GM12864 (cell line): ENCODE measurements at regions not wholly inside any gene's neighbourhood (a gene's known extent, or its start where the extent isn't known, plus 50 kb on each side); places are given as distances from the start of the nearest gene placed in this dataset.

Experiments used
- DNase-seq: peaks from one replicate; pipeline ENCODE4 v3.0.0-alpha.2; 2011; ENCODE audit warnings: low read depth
- H3K4me3 ChIP-seq: 2 replicates; pipeline ENCODE4 v1.5.1; 2011; ENCODE audit warnings: mild to moderate bottlenecking, low read depth, low read length, control low read depth
- TF ChIP-seq, protein P1 (sequence below): IDR thresholded peaks from 2 replicates; pipeline ENCODE4 v1.5.1; 2011; ENCODE audit warnings: low read depth, mild to moderate bottlenecking, moderate library complexity, low read length, control low read depth, inconsistent platforms; ENCODE audit errors: missing control alignments

DNA sequence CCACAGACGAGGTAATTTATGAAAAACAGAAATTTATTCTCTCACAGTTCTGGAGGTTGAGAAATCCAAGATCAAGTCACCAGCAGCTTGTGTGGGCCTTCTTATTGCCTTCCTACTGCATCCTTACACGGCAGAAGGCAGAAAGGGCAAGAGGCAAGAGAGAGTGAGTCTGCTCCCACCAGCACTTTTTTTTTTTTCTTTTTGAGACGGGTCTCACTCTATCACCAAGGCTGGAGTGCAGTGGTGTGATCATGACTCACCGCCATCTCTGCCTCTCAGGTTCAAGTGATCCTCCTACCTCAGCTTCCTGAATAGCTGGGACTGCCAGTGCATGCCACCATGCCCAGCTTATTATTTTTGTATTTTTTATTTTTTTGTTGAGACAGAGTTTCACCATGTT is 78.5 kb upstream of the HK2 start:
- H3K4me3 ChIP-seq, result no peak overlapping the region
- TF ChIP-seq, protein P1, sequence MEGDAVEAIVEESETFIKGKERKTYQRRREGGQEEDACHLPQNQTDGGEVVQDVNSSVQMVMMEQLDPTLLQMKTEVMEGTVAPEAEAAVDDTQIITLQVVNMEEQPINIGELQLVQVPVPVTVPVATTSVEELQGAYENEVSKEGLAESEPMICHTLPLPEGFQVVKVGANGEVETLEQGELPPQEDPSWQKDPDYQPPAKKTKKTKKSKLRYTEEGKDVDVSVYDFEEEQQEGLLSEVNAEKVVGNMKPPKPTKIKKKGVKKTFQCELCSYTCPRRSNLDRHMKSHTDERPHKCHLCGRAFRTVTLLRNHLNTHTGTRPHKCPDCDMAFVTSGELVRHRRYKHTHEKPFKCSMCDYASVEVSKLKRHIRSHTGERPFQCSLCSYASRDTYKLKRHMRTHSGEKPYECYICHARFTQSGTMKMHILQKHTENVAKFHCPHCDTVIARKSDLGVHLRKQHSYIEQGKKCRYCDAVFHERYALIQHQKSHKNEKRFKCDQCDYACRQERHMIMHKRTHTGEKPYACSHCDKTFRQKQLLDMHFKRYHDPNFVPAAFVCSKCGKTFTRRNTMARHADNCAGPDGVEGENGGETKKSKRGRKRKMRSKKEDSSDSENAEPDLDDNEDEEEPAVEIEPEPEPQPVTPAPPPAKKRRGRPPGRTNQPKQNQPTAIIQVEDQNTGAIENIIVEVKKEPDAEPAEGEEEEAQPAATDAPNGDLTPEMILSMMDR, result no peak
- no peak for DNase-seq

- TF ChIP-seq, protein P1, result no peak
- H3K4me3 ChIP-seq, result no peak overlapping the region
- no peak for DNase-seq
Measured at GRCh38 chr2:74756356-74756890, 77.5 kb upstream of the HK2 start.

DNA sequence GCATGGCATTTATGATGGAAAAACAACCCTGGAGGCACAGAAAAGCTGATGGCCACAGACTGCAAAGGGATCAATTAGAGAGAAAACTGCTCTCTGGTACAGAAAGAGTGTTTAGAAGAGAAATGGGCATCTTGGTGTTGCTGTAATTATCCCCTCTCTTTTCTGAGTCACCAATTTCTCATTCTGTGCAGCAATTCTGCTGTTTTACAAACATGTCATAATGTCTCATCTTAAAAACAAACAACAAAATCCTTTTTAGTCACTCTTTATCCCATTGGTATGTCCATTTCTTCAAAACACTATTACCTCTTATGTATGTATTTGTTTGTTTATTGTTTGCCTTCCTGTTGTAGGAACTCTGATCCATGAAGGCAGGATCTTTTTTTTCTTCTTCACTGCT is 73.9 kb upstream of the HK2 start:
- no peak for DNase-seq
- H3K4me3 ChIP-seq, result no peak overlapping the region
- TF ChIP-seq, protein P1, result no peak

DNA sequence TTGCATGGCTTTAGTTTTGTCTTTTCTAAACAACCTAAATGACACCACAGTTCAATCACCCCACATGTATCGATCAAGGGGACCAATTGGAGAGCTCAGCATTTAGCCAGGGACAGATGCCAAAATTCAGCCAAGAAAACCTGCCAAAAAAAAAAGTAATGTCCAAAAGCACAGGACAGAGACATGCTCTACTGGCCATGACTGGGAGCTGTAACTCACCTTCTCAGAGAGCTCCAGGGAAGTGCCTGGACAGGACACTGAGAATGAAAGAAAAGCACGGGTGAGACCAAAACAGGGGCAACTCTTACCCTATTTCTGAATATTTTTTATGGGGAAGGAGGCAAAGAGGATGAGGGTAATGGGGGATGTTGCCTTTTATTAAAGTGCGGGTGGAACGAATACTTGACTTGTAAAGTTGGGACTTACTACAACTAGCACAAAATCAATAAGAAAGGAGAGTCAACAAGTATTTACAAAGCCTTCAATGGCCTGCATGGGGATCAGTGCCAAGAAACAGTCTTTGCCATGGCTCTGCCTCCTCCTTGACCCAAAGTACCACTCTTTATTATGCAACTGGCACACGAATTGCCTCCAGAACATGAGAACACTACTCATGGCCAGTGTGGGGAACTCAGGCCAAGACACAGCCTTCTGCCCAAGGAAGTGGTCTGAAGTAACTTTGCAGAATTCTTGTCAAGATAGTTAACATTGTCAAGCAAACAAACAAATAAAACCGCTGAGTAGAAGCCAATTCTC is 72.9 kb upstream of the HK2 start:
- H3K4me3 ChIP-seq, result no peak overlapping the region
- TF ChIP-seq, protein P1, result no peak
- DNase-seq, result no peak

- TF ChIP-seq, protein P1, result no peak
- no peak overlapping the region for H3K4me3 ChIP-seq
- no peak for DNase-seq
Measured at GRCh38 chr2:74762789-74763188, 71.1 kb upstream of the HK2 start.

DNA sequence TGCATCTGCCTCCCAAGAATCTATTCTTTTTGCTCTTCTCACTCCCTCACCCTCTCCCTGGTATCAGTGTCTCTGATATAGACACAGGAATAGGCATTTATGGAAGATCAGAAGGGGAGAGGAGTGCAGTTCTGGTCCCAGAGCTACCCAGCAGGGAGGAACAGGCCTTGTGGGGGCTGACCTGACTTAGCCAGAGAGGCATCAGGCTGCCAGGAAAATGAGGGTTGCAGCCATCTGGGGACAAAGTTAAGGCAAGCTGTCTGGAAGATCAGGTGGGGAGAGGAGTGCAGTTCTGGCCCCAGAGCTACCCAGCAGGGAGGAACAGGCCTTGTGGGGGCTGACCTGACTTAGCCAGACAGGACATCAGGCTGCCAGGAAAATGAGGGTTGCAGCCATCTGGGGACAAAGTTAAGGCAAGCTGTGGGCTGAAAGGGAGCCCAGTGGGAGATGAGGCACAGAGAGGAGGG is 69.9 kb upstream of the HK2 start:
- DNase-seq, result no peak
- H3K4me3 ChIP-seq, result no peak overlapping the region
- TF ChIP-seq, protein P1, result no peak
